ENCODE measurements at regions not wholly inside any gene's neighbourhood (a gene's known extent, or its start where the extent isn't known, plus 50 kb on each side); places are given as distances from the start of the nearest gene placed in this dataset.
"Not testable (repeated sequence)": the region's sequence is repeated elsewhere in the genome, so short reads cannot be mapped to it uniquely, and the experiment has no call there.

GRCh38 chr22:10708175-10708574, 4819.8 kb upstream of the OR11H1 start:
- TF ChIP-seq POLR2A (IDR thresholded peaks at IDR 0.05; ENCODE audit: low read depth); CTCF (IDR thresholded peaks at IDR 0.05); POLR2AphosphoS5 (IDR thresholded peaks at IDR 0.05): not testable (repeated sequence)

All from esophagus muscularis mucosa (tissue), 3 donors.